ENCODE measurements at regions not wholly inside any gene's neighbourhood (a gene's known extent, or its start where the extent isn't known, plus 50 kb on each side); places are given as distances from the start of the nearest gene placed in this dataset.

DNA sequence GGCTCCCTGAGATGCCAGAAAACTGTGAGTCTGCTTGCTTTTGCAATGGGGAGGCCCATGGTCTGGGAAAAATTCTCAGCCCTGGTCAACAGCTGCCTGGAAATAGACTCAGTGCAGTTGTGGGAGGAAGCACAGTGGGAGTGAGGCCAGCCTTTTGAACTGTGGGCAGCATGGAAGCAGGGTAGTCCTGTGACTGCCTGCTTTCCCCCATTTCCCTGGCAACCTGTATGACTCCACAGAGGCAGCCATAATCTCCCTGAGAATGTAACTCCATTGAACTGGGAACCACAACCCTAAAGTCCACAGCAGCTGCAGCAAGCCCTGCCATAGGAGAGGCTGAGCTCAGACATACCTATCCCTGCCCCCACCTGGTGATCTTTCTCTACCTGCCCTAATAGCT, 494.6 kb upstream of the FAT3 start:
- Histone ChIP-seq H3K4me1 (ENCODE audit: insufficient read depth, poor library complexity, severe bottlenecking) (no peaks in the 10 kb centered on the region), H3K9me3 (ENCODE audit: severe bottlenecking) (no peaks in the 10 kb centered on the region), H3K27ac (ENCODE audit: poor library complexity, severe bottlenecking) (no peak overlapping the region), H3K4me3 (ENCODE audit: severe bottlenecking) (no peak overlapping the region), H3K36me3 (ENCODE audit: low read depth) (no peaks in the 10 kb centered on the region), H3K27me3 (ENCODE audit: insufficient read depth, poor library complexity, severe bottlenecking) (no peaks in the 10 kb centered on the region)
- no peak for DNase-seq (ENCODE audit: low spot score)
- no peak for ATAC-seq (ENCODE audit: low read depth)
- TF ChIP-seq, protein P1, sequence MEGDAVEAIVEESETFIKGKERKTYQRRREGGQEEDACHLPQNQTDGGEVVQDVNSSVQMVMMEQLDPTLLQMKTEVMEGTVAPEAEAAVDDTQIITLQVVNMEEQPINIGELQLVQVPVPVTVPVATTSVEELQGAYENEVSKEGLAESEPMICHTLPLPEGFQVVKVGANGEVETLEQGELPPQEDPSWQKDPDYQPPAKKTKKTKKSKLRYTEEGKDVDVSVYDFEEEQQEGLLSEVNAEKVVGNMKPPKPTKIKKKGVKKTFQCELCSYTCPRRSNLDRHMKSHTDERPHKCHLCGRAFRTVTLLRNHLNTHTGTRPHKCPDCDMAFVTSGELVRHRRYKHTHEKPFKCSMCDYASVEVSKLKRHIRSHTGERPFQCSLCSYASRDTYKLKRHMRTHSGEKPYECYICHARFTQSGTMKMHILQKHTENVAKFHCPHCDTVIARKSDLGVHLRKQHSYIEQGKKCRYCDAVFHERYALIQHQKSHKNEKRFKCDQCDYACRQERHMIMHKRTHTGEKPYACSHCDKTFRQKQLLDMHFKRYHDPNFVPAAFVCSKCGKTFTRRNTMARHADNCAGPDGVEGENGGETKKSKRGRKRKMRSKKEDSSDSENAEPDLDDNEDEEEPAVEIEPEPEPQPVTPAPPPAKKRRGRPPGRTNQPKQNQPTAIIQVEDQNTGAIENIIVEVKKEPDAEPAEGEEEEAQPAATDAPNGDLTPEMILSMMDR (IDR thresholded peaks at IDR 0.05; ENCODE audit: poor library complexity, severe bottlenecking): no peak

DNA sequence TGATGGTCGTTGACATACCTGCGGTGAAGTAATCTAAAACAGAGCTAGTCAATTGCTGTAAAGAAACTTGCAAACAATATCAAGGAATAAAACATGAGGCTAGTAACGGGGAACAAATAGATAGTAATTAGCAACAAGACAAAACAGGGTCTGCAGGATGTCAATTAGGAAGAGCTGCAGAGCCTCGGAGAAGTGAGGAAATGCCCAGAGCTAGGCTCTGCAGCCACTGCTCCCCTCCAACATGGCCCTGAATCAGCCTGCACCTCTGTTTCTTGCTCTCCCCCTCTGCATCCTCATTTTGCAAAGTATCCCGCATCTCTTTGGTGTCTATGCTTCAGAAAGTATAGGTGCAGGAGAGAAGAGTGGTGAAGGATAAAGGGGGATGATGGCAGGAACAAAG, 507.4 kb upstream of the FAT3 start:
- no peak for DNase-seq (ENCODE audit: low spot score)

DNA sequence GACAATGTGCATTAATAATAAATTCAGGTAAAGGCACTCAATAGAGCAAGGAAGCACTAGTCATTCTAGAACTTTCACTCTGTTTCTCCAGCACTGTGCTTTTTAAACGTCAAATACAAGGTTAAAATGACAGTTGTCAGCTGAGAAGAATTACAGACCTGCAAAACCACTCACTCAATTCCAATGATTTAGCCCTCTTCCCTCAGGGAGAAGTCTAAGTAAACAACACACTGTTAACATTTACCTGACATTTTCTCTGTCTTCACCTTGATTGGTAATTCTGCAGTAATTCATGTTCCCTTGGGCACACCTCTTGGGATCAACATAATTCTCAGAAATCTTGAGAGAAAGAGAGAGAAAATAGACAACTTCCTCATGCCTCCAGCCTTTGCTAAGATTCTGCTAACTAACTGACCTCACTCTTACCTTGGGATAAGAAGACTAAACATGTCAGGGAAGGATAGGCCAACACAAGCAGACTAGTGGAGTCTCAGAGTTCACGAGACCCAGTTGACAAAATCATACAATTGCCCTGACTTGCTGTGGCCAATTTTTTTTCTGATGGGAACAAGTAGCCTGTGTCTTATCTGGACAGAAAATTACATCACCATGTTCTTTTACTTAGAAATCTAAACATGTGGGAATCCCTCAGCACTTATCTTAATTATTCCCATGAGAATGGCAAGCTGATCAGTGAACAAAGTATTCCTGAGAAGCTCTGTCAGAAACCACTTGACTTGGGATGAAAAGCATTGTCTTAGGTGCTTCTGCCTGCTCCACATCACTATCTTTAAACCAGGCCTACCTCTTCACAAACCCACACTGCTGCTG, 516.8 kb upstream of the FAT3 start:
- TF ChIP-seq, protein P1 (IDR thresholded peaks at IDR 0.05; ENCODE audit: poor library complexity, severe bottlenecking): no peak
- Histone ChIP-seq H3K27me3 (ENCODE audit: insufficient read depth, poor library complexity, severe bottlenecking) (no peaks in the 10 kb centered on the region), H3K27ac (ENCODE audit: poor library complexity, severe bottlenecking) (no peak overlapping the region), H3K9me3 (ENCODE audit: severe bottlenecking) (no peaks in the 10 kb centered on the region), H3K4me3 (ENCODE audit: severe bottlenecking) (no peak overlapping the region), H3K4me1 (ENCODE audit: insufficient read depth, poor library complexity, severe bottlenecking) (no peaks in the 10 kb centered on the region), H3K36me3 (ENCODE audit: low read depth) (no peaks in the 10 kb centered on the region)
- no peak for ATAC-seq (ENCODE audit: low read depth)
- DNase-seq (ENCODE audit: low spot score): no peak

More for the DNA sequence above, 507.4 kb upstream of the FAT3 start:
- Histone ChIP-seq H3K27me3 (ENCODE audit: insufficient read depth, poor library complexity, severe bottlenecking) (no peaks in the 10 kb centered on the region), H3K9me3 (ENCODE audit: severe bottlenecking) (no peaks in the 10 kb centered on the region), H3K4me3 (ENCODE audit: severe bottlenecking) (no peak overlapping the region), H3K27ac (ENCODE audit: poor library complexity, severe bottlenecking) (no peak overlapping the region), H3K36me3 (ENCODE audit: low read depth) (no peaks in the 10 kb centered on the region), H3K4me1 (ENCODE audit: insufficient read depth, poor library complexity, severe bottlenecking) (no peaks in the 10 kb centered on the region)
- ATAC-seq (ENCODE audit: low read depth): no peak
- TF ChIP-seq, protein P1 (IDR thresholded peaks at IDR 0.05; ENCODE audit: poor library complexity, severe bottlenecking): no peak

DNA sequence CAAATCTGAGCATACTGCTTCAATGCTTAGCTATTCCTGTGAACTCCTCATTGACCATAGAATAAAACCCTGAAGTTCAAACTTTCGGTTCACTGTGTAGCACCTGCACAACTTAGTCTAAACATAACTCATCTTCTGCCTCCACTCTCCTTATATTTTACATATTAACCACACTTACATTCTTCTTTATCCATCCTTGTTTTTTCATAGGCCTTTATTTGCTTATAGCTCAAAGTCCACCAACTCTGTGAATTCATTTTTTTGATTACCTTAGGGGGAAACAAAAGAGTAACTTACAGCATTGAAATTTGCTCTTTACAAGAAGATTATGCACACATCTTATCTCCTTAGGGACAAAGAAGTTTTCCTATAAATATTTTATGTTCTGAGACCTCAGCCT, 521.6 kb upstream of the FAT3 start:
- Histone ChIP-seq H3K36me3 (ENCODE audit: low read depth) (no peaks in the 10 kb centered on the region), H3K4me3 (ENCODE audit: severe bottlenecking) (no peak overlapping the region), H3K9me3 (ENCODE audit: severe bottlenecking) (no peaks in the 10 kb centered on the region), H3K27ac (ENCODE audit: poor library complexity, severe bottlenecking) (no peak overlapping the region), H3K4me1 (ENCODE audit: insufficient read depth, poor library complexity, severe bottlenecking) (no peaks in the 10 kb centered on the region), H3K27me3 (ENCODE audit: insufficient read depth, poor library complexity, severe bottlenecking) (no peaks in the 10 kb centered on the region)
- DNase-seq (ENCODE audit: low spot score): no peak
- no peak for ATAC-seq (ENCODE audit: low read depth)
- TF ChIP-seq, protein P1 (IDR thresholded peaks at IDR 0.05; ENCODE audit: poor library complexity, severe bottlenecking): no peak

DNA sequence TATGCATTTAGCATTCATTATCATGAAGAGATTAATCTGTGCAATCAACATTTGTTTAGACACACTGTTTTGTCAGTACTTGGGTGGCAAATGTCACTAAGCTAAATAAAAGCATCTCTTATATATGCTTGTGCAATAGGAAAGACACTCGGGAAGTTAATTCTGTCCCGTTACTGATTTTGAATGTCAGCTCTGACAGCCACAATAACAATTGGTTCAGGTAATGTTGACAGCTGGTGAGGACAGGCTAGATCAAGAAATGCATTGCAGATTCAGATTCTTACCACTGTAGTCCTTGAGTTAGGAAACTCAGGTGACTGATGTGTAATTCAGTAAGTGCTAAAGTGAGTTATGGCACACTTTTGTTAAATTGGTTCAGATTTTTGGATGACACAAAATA, 523.8 kb upstream of the FAT3 start:
- ATAC-seq (ENCODE audit: low read depth) (no peak), DNase-seq (ENCODE audit: low spot score) (no peak)
- Histone ChIP-seq H3K27me3 (ENCODE audit: insufficient read depth, poor library complexity, severe bottlenecking) (no peaks in the 10 kb centered on the region), H3K9me3 (ENCODE audit: severe bottlenecking) (no peaks in the 10 kb centered on the region), H3K27ac (ENCODE audit: poor library complexity, severe bottlenecking) (no peak overlapping the region), H3K36me3 (ENCODE audit: low read depth) (no peaks in the 10 kb centered on the region), H3K4me1 (ENCODE audit: insufficient read depth, poor library complexity, severe bottlenecking) (no peaks in the 10 kb centered on the region), H3K4me3 (ENCODE audit: severe bottlenecking) (no peak overlapping the region)
- TF ChIP-seq, protein P1 (IDR thresholded peaks at IDR 0.05; ENCODE audit: poor library complexity, severe bottlenecking): no peak
